Right lobe of liver (tissue), 6 donors: ENCODE measurements at regions not wholly inside any gene's neighbourhood (a gene's known extent, or its start where the extent isn't known, plus 50 kb on each side); places are given as distances from the start of the nearest gene placed in this dataset.

ENCODE experiments used
- ATAC-seq, 4 donors: fragments of 200-7000 bp; cut with Tn5 transposase; one replicate each; pipeline ENCODE4 v1.9.1; 2020; ENCODE audit warnings: mild to moderate bottlenecking in 4 of 4, moderate library complexity in 4 of 4
- DNase-seq, 3 donors: peaks; one replicate each; pipeline ENCODE4 v3.0.0-alpha.2; 2020
- H3K27ac ChIP-seq, 3 donors: fragments of 200-600 bp; one replicate each; pipeline ENCODE4 v1.8.0; 2022
- H3K27me3 ChIP-seq, 2 donors: fragments of 200-600 bp; one replicate each; pipeline ENCODE4 v1.8.0; 2022
- H3K36me3 ChIP-seq, 4 donors: fragments of 200-600 bp; sonication (generic) in 1 of 4; one replicate each; pipeline versions ENCODE4 v1.5.1 to v1.8.0; 2017 to 2022; ENCODE audit warnings: control low read depth in 1 of 4
- H3K4me1 ChIP-seq, 4 donors: fragments of 200-600 bp; sonication (generic) in 1 of 4; one replicate each; pipeline versions ENCODE4 v1.5.1 to v1.8.0; 2017 to 2022; ENCODE audit warnings: control low read depth in 1 of 4
- H3K4me3 ChIP-seq, 3 donors: fragments of 200-600 bp; one replicate each; pipeline ENCODE4 v1.8.0; 2022
- H3K9me3 ChIP-seq, 4 donors: fragments of 200-600 bp; sonication (generic) in 1 of 4; one replicate each; pipeline versions ENCODE4 v1.5.1 to v1.8.0; 2017 to 2022; ENCODE audit warnings: control low read depth in 1 of 4
- CTCF ChIP-seq, 4 donors: fragments of 200-600 bp in 3 of 4; fragments of 450-650 bp in 1 of 4; IDR thresholded peaks; one replicate each; pipeline versions ENCODE4 v1.5.1 to v1.8.0; 2016 to 2022; ENCODE audit warnings: antibody characterized with exemption in 4 of 4, mild to moderate bottlenecking in 2 of 4
- POLR2A ChIP-seq: fragments of 450-650 bp; IDR thresholded peaks from one replicate; pipeline ENCODE4 v1.6.1; 2017; ENCODE audit warnings: antibody characterized with exemption, mild to moderate bottlenecking
- WGBS: methylation state at CpG from one replicate; pipeline ENCODE4 v1.1.6; 2018; ENCODE audit warnings: low coverage, low lambda C conversion rate; ENCODE audit not compliant: insufficient coverage; ENCODE audit errors: missing lambda C conversion rate; 5-methylcytosine and 5-hydroxymethylcytosine counted together
- intact Hi-C, 2 donors: fragments of 100-400 bp; cut with DNase I; formaldehyde crosslinking; loops; one replicate each; pipeline versions ENCODE4 v1.11.2 to v1.14.1; 2022
- donor health status: DM: no; HTN: yes; CAD: no.
- donor health status: DM: no; HTN: no; CAD: no.
- donor health status: DM: no; HTN: no; CAD: no.
- donor health status: DM: no; HTN: yes; CAD: no.
- donor health status: DM: no; HTN: yes; CAD: no.

DNA sequence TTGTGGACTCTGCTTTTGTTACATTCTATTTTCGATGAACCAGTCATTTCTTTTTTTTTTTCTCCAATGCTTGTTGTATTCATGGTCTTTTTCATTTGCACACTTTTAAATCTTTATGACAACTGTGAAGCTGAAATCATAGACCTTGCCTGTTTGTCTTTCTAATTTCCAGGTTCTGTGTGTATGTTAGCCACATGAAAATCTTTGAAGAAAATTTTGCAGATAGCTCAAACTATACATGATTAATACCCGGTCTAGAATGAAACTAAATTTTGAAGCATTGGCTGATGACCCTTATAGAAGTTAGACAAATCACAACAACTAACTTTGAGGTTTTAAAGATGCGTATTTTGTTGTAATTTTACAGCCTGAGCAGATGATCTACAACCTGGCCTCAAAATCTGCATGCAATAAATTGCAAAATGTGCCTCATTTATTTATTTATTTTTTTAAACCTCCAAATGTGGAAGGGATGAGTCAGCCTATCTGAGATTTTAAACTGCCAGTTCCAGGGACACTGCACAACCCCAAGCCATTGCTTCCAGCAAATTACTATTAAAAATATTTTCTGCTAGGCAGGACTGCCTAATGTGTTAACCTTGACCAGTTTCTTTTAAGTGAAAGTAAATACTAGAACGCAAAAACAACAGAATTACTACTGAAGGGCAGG lies 96.3 kb upstream of the NAV3 start:
- 55% methylated on average over 4 of the region's 4 CpGs for WGBS
- no peaks in the 10 kb centered on the region for H3K36me3 ChIP-seq
- H3K4me1 ChIP-seq = no peaks in the 10 kb centered on the region
- no peak overlapping the region for H3K27ac ChIP-seq
- H3K9me3 ChIP-seq = no peaks in the 10 kb centered on the region
- no peak for TF ChIP-seq CTCF (IDR thresholded peaks at IDR 0.05)
- TF ChIP-seq POLR2A = no peak
- H3K27me3 ChIP-seq = no peaks in the 10 kb centered on the region
- no peak for DNase-seq
- intact Hi-C loops = no loop called here
- no peak overlapping the region for H3K4me3 ChIP-seq
- ATAC-seq = no peak

DNA sequence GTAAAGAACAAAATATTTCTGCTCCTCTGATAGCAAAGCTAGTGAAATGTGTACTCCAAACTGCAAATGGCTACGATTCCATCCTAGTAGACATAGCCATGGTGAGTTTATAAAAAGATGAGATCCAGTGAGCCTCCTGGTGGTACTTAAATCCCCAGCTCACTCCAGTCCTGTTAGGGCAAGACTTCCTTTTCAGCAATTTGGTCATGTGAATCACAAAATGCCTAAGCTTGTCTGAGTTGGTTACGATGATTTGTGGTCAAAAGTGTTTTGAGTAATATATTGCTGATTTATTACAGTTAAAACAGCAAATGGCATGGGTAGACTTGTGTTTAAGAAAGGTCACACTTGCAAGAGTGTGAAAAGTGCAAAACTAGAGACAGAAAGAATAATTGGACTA lies 102.7 kb upstream of the NAV3 start:
- ATAC-seq (no peak), DNase-seq (no peak)
- H3K9me3 ChIP-seq = no peaks in the 10 kb centered on the region
- 84% methylated on average over 2 of the region's 2 CpGs for WGBS
- TF ChIP-seq POLR2A = no peak
- no peak for TF ChIP-seq CTCF (IDR thresholded peaks at IDR 0.05)
- peaks cover 0 to 4% of the 10 kb centered on the region in 2 donors for H3K27me3 ChIP-seq
- no peaks in the 10 kb centered on the region for H3K36me3 ChIP-seq
- no peak overlapping the region for H3K4me3 ChIP-seq
- intact Hi-C loops = loop anchor here (5.0 to 10.0 kb wide), 2 partner anchors 184 to 197 kb away; no protein-coding TSS in a partner anchor
- no peaks in the 10 kb centered on the region for H3K4me1 ChIP-seq
- no peak overlapping the region for H3K27ac ChIP-seq

DNA sequence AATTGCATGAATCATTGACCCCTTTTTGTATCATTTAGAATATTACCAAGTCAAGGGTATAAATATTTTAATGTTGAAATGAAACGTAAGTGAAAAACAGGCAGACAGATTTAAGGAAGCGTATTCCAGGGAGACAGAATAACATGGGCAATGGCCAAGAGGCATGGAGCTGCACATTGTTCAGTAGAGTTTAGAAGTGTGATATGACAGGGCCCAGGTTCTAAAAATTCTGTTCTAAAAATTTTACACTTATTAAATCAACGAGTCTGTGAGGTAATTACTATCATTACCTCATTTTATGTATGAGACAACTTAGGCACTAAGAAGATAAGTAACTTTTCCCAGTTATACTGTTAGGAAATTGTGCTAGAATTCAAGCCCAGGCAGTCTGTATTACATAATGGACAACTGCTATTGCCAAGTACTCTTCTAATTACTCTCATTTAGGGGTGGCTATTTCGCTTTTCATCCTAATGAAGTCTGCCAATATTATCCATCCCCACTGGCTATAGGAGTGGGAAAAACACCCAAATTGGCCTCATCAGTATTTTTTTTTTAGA lies 103.2 kb upstream of the NAV3 start:
- Histone ChIP-seq H3K9me3 (no peaks in the 10 kb centered on the region), H3K27me3 (peaks cover 0 to 4% of the 10 kb centered on the region in 2 donors), H3K4me3 (no peak overlapping the region), H3K4me1 (no peaks in the 10 kb centered on the region), H3K27ac (no peak overlapping the region), H3K36me3 (no peaks in the 10 kb centered on the region)
- DNase-seq = no peak
- no peak for TF ChIP-seq CTCF (IDR thresholded peaks at IDR 0.05)
- TF ChIP-seq POLR2A = no peak
- no peak for ATAC-seq
- intact Hi-C loops = loop anchor here (5.0 to 10.0 kb wide), 2 partner anchors 185 to 197 kb away; no protein-coding TSS in a partner anchor
- WGBS = 65% methylated on average over 4 of the region's 4 CpGs

DNA sequence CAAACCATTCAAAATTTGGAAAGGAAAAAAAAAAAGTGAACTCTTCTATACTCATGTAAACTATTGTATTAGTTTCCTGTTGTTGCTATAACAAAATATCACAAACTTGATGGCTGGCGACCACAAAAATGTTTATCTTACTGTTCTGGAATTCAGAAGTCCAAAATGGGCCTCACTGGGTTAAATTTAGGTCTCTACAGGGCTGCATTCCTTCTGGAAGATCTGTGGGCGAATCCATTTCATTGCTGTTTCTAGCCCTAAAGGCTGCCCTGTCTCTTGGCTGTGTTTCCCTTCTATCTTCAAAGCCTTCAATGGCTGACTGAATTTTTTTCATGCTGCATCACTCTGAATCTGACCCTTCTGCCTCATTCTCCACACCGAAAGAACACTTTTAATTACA lies 105.1 kb upstream of the NAV3 start:
- H3K9me3 ChIP-seq = no peaks in the 10 kb centered on the region
- no peak overlapping the region for H3K27ac ChIP-seq
- no peaks in the 10 kb centered on the region for H3K36me3 ChIP-seq
- H3K27me3 ChIP-seq = peaks cover 0 to 4% of the 10 kb centered on the region in 2 donors
- WGBS = 67% methylated on average over 3 of the region's 3 CpGs
- TF ChIP-seq CTCF (IDR thresholded peaks at IDR 0.05) (no peak), POLR2A (no peak)
- H3K4me1 ChIP-seq = no peaks in the 10 kb centered on the region
- H3K4me3 ChIP-seq = no peak overlapping the region
- DNase-seq (no peak), ATAC-seq (no peak)
- intact Hi-C loops = loop anchor here (5.0 to 10.0 kb wide), 2 partner anchors 187 to 199 kb away; no protein-coding TSS in a partner anchor
